Stomach smooth muscle (tissue), 2 donors: ENCODE measurements at regions not wholly inside any gene's neighbourhood (a gene's known extent, or its start where the extent isn't known, plus 50 kb on each side); places are given as distances from the start of the nearest gene placed in this dataset.

ENCODE experiments used
- H3K27ac ChIP-seq: one replicate; pipeline ENCODE4 v1.7.0; 2013; ENCODE audit warnings: mild to moderate bottlenecking, low read length, inconsistent platforms
- H3K27me3 ChIP-seq, 2 donors: one replicate each; pipeline ENCODE4 v1.7.0; 2013; ENCODE audit warnings: low read length in 2 of 2; ENCODE audit not compliant: insufficient read depth in 2 of 2, control insufficient read depth in 1 of 2
- H3K36me3 ChIP-seq, 2 donors: one replicate each; pipeline ENCODE4 v1.7.0; 2013; ENCODE audit warnings: low read length in 2 of 2; ENCODE audit not compliant: control insufficient read depth in 2 of 2, insufficient read depth in 2 of 2
- H3K4me1 ChIP-seq: one replicate; pipeline ENCODE4 v1.7.0; 2013; ENCODE audit warnings: low read length; ENCODE audit not compliant: control insufficient read depth, insufficient read depth
- H3K4me3 ChIP-seq, 2 donors: one replicate each; pipeline ENCODE4 v1.7.0; 2013; ENCODE audit warnings: low read length in 2 of 2
- H3K9ac ChIP-seq, 2 donors: one replicate each; pipeline ENCODE4 v1.7.0; 2013; ENCODE audit warnings: low read length in 2 of 2, mild to moderate bottlenecking in 1 of 2
- H3K9me3 ChIP-seq, 2 donors: one replicate each; pipeline ENCODE4 v1.7.0; 2013; ENCODE audit warnings: low read length in 2 of 2; ENCODE audit not compliant: control insufficient read depth in 2 of 2
- donor health status: healthy.
- donor health status: Pancreatic carcinoma.

DNA sequence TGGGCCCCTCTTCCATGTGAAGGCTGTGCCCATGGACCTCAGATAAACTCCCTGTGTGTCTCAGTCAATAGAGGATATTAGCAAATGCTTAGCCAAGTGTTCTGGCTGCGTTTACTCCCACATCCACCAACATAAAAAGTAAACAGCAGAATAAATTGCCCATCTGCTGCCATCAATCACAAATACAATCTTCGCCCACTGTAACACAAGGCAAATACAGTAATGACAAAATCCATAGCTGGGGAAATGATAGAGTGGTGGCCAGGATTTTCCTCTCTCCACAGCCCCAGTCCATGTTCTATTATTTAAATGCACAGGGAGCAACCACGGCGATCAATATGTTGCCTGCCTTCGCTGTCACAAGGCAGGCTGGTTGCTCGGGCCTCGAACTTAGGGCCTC lies 376.5 kb downstream of the UQCRFS1 start:
- Histone ChIP-seq H3K36me3 (no peaks in the 10 kb centered on the region), H3K27me3 (peaks cover 4 to 6% of the 10 kb centered on the region in 2 donors), H3K9me3 (no peaks in the 10 kb centered on the region), H3K4me3 (no peak overlapping the region), H3K27ac (no peak overlapping the region), H3K9ac (no peak overlapping the region), H3K4me1 (no peaks in the 10 kb centered on the region)

DNA sequence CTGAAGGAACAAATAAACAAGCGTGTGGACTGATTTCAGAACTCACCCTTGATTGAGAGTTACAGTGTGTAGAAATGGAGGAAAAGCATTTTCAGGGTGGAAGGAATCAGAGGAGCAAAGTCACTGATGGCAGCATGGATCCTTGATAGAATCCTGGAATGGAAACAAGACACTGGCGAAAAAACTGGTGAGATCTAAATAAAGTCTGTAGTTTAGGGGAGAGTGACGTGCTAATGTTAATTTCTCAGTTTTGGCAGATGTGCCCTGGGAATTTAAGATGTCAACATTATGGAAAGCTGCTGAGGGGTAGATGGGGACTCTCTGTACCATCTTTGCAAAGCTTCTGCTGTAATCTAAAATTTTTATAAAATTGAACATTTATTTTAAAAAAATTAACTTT lies 378.0 kb downstream of the UQCRFS1 start:
- Histone ChIP-seq H3K4me1 (no peaks in the 10 kb centered on the region), H3K9ac (no peak overlapping the region), H3K36me3 (no peaks in the 10 kb centered on the region), H3K27ac (no peak overlapping the region), H3K4me3 (no peak overlapping the region), H3K9me3 (no peaks in the 10 kb centered on the region), H3K27me3 (peaks cover 4 to 5% of the 10 kb centered on the region in 2 donors)

DNA sequence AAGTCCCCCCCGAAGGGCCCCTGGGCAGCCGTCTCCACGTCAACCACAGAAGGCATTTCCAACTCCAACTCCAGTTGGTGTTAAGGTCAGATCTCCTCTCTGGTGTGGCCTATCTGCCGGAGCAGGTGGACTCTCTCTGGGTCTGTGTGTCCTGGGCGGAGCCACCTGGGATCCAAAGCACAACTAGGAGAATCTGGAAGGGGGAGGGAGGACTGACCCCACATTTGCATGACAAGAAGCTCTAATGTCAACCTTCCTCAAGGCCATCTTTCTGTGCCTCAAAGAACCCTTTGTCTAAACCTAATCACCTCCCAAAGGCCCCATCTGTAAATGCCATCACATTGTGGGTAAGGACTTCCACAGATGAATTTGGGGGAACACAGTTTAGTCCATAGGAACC lies 381.5 kb downstream of the UQCRFS1 start:
- H3K4me3 ChIP-seq, result no peak overlapping the region
- H3K36me3 ChIP-seq, result no peaks in the 10 kb centered on the region
- H3K4me1 ChIP-seq, result no peaks in the 10 kb centered on the region
- no peaks in the 10 kb centered on the region for H3K9me3 ChIP-seq
- peaks cover 3% of the 10 kb centered on the region in 2 donors for H3K27me3 ChIP-seq
- H3K9ac ChIP-seq, result no peak overlapping the region
- no peak overlapping the region for H3K27ac ChIP-seq

DNA sequence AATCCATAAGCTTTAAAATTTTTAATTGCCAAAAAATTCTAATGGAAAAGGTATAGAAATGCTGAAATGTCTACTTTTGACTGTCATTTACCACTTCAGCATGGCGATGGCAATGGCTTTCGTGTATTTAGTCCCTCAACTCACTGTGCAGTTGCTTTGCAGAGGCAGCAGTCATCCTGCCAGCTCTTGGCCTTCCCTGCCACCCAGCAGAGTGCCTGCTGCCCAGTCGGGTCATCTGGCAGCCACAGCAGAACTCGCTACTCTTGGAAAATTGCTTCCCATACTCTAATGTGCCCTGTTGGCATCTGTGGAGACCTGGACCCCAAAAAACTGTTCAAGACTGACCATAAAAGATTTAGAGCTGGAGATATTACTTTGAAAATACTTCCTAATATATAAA lies 383.2 kb downstream of the UQCRFS1 start:
- Histone ChIP-seq H3K4me3 (no peak overlapping the region), H3K4me1 (no peaks in the 10 kb centered on the region), H3K9me3 (no peaks in the 10 kb centered on the region), H3K9ac (no peak overlapping the region), H3K36me3 (no peaks in the 10 kb centered on the region), H3K27me3 (peaks cover 2 to 3% of the 10 kb centered on the region in 2 donors), H3K27ac (no peak overlapping the region)

DNA sequence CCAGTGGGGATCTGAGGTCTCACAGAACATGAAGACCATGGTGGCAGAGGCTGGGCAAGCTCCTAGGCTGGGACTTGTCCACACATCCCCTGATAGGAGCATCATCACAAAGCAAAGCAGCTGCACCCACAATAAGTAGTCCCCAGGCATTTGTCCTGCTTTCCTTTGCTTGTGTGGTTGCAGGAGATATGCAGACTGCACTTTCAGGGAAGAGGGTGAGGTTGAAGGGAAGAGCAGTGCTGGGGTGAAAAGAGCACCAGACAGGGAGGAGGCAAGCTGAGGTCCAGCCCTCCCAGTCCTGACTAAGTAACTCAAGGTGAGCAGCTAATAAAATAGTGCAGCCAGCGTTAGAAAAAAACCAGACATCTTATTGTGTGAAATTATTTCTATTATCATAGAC lies 383.6 kb downstream of the UQCRFS1 start:
- no peaks in the 10 kb centered on the region for H3K4me1 ChIP-seq
- no peak overlapping the region for H3K9ac ChIP-seq
- H3K9me3 ChIP-seq, result no peaks in the 10 kb centered on the region
- no peak overlapping the region for H3K27ac ChIP-seq
- H3K36me3 ChIP-seq, result no peaks in the 10 kb centered on the region
- H3K27me3 ChIP-seq, result peaks cover 2 to 3% of the 10 kb centered on the region in 2 donors
- no peak overlapping the region for H3K4me3 ChIP-seq

DNA sequence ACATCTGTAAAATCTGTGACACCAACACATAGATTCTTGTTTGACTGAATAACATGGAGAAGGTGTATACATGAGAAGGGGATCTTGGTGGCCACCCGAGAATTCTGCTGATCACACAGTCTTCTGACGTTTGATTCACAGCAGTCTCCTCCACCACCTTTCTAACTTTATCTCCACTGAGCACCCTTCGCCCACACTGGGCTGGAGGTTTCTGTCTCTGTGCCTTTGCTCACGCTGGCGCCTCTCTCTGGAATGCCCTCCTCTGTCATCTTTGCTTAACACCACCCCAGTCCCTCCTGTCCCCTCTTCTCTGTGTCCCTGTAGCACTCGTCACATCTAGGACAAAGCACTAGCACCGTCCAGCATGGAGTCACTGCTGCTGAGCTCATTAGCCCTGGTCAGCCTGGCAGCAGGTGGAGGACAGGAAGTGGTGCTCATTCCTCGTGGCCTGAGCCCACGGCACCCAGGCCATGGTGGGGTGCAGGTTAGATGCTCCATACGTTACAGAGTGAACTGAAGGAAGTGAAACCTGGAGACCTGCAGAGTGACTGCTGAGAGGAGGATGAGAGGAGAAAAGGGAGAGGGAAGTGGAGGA lies 384.6 kb downstream of the UQCRFS1 start:
- Histone ChIP-seq H3K27ac (no peak overlapping the region), H3K9ac (no peak overlapping the region), H3K9me3 (no peaks in the 10 kb centered on the region), H3K27me3 (peaks cover 0 to 3% of the 10 kb centered on the region in 2 donors), H3K4me3 (no peak overlapping the region), H3K36me3 (no peaks in the 10 kb centered on the region), H3K4me1 (no peaks in the 10 kb centered on the region)

DNA sequence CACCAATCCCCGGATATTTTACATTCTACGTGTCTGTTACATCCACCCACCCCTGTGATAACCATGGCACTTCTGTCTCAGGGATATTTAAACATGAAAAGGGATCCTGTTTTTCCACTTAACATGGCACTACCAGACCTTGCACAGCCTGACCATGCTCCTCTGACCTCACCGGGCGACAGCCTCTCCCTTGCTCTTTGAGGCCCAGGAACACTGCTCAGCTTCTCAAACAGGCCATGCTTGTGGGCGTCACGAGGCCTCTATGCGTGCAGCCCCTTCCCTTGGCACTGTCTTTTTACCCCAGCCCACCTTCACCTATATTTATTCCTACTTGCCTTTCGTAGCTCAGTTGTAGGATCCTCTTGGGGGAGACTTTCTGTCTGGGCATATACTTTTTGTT lies 385.6 kb downstream of the UQCRFS1 start:
- Histone ChIP-seq H3K4me3 (no peak overlapping the region), H3K9ac (no peak overlapping the region), H3K27ac (no peak overlapping the region), H3K27me3 (no peaks in the 10 kb centered on the region), H3K4me1 (no peaks in the 10 kb centered on the region), H3K9me3 (no peaks in the 10 kb centered on the region), H3K36me3 (no peaks in the 10 kb centered on the region)

DNA sequence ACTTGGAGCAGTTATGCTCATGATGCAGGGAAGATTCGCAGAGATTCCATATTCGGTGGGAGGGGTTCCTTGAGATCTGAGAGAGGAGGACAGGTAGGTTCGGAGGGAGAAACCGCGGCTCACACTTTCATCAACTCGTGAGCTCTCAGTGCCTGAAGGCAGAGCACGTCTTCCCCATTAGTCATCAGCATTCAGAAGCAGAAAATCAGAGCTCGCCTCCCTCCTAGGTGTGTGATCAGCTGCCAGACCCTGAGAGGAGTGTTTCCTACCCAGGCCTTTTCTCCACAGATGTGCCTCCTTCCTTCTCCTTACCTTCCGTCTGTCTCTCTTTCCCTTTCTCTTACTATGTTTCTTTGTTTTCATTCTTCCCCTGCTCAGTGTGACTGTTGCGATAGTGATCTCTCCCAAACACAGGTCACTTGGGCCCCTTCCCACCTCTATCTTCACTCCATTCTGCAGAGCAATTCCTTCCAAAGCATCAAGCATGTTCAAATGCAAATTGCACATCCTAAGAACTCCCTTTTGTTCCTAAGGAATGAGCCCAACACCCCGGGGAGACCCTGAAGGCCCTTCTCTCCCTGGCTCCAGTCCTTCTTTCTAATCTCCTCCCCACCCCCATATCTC lies 389.5 kb downstream of the UQCRFS1 start:
- H3K36me3 ChIP-seq, result no peaks in the 10 kb centered on the region
- H3K4me3 ChIP-seq, result no peak overlapping the region

DNA sequence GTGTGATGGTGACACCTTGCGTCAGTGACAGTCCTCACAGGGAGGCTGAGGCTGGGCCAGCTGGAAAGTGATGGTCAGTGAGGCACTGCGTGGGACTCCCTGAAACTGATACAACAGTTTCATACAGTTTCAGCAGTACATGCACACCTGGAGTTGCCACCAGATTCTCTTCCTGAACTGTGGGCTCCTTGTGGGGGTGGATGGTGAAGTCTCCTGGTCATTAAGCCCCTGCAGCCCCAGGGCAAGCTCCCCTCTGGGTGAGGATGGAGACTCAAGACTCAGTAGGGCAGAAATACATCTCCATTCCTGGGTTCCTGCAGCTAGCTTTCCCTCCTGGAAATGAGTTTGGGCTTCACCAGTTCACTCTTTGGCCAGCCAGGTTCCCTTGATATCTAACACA lies 392.7 kb downstream of the UQCRFS1 start:
- Histone ChIP-seq H3K4me1 (no peaks in the 10 kb centered on the region), H3K9ac (no peak overlapping the region), H3K27ac (no peak overlapping the region), H3K27me3 (no peaks in the 10 kb centered on the region), H3K4me3 (no peak overlapping the region), H3K9me3 (no peaks in the 10 kb centered on the region), H3K36me3 (no peaks in the 10 kb centered on the region)

More for the DNA sequence above, 389.5 kb downstream of the UQCRFS1 start:
- Histone ChIP-seq H3K4me1 (no peaks in the 10 kb centered on the region), H3K27ac (no peak overlapping the region), H3K9me3 (no peaks in the 10 kb centered on the region), H3K9ac (no peak overlapping the region), H3K27me3 (no peaks in the 10 kb centered on the region)

DNA sequence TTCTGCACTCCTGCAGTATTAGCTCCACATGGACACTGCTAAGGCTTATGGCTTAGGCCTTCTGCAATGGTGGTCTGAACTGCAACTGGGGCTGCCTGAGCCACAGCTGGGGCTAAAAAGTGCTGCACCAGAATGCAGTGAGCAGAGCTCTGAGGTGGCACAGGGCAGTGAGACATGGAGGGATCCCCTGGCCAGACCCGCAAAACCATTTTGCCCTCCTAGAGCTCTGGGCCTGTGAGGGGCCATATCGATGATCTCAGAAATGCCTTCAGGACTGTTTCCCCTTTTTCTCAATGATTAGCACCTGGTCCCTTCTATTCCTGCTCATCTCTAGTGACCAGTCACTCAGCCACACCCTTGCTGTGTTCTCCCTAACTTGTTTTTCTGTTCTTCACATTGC lies 397.7 kb downstream of the UQCRFS1 start:
- no peaks in the 10 kb centered on the region for H3K4me1 ChIP-seq
- H3K9me3 ChIP-seq, result no peaks in the 10 kb centered on the region
- H3K36me3 ChIP-seq, result no peaks in the 10 kb centered on the region
- no peak overlapping the region for H3K4me3 ChIP-seq
- H3K27ac ChIP-seq, result no peak overlapping the region
- H3K9ac ChIP-seq, result no peak overlapping the region
- no peaks in the 10 kb centered on the region for H3K27me3 ChIP-seq

DNA sequence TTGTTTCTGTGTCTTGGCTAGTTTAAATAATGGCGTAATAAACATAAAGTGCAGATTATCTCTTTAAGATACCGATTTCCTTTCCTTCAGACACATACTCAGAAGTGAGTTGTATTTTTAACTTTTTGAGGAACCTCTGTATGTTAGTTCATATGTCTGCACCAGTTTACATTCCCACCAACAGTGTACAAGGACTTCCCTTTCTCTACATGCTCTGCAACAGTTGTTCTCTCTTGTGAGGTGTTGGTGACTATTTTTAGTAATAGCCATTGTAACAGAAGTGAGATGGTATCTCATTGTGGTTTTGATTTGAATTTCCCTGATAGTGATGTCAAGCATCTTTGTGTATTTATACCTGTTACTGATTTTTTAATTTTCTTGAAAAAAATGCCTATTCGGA lies 418.6 kb downstream of the UQCRFS1 start:
- Histone ChIP-seq H3K9me3 (peaks cover 0 to 10% of the 10 kb centered on the region in 2 donors), H3K4me1 (no peaks in the 10 kb centered on the region), H3K27ac (no peak overlapping the region), H3K36me3 (no peaks in the 10 kb centered on the region), H3K4me3 (no peak overlapping the region), H3K9ac (no peak overlapping the region), H3K27me3 (peaks cover 5 to 17% of the 10 kb centered on the region in 2 donors)
